ENCODE measurements at regions not wholly inside any gene's neighbourhood (a gene's known extent, or its start where the extent isn't known, plus 50 kb on each side); places are given as distances from the start of the nearest gene placed in this dataset.

- TF ChIP-seq CTCF (IDR thresholded peaks at IDR 0.05): no peak
Measured at GRCh38 chr20:7758406-7758805, 181.9 kb downstream of the HAO1 start.

- no peak for TF ChIP-seq CTCF (IDR thresholded peaks at IDR 0.05)
Measured at GRCh38 chr20:7760247-7761031, 179.8 kb downstream of the HAO1 start.

- no peak for TF ChIP-seq CTCF (IDR thresholded peaks at IDR 0.05)
Measured at GRCh38 chr20:7765221-7765620, 175.0 kb downstream of the HAO1 start.

- TF ChIP-seq CTCF (IDR thresholded peaks at IDR 0.05): no peak
Measured at GRCh38 chr20:7770046-7770445, 170.2 kb downstream of the HAO1 start.

- no peak for TF ChIP-seq CTCF (IDR thresholded peaks at IDR 0.05)
Measured at GRCh38 chr20:7770578-7770977, 169.7 kb downstream of the HAO1 start.

GRCh38 chr20:7772371-7772770 is 167.9 kb downstream of the HAO1 start:
- no peak for TF ChIP-seq CTCF (IDR thresholded peaks at IDR 0.05)

GRCh38 chr20:7773511-7773910 is 166.7 kb downstream of the HAO1 start:
- TF ChIP-seq CTCF (IDR thresholded peaks at IDR 0.05): no peak

GRCh38 chr20:7775072-7775471 is 165.2 kb downstream of the HAO1 start:
- TF ChIP-seq CTCF (IDR thresholded peaks at IDR 0.05): no peak
